GM06990 (cell line): ENCODE measurements at regions not wholly inside any gene's neighbourhood (a gene's known extent, or its start where the extent isn't known, plus 50 kb on each side); places are given as distances from the start of the nearest gene placed in this dataset.

Source experiments
- DNase-seq: peaks from one replicate; pipeline ENCODE4 v3.0.0-alpha.2; 2011; ENCODE audit not compliant: insufficient read length; ENCODE audit errors: extremely low read depth
- H3K27me3 ChIP-seq: replicated peaks from 2 replicates; pipeline ENCODE4 v1.6.0; 2011; ENCODE audit warnings: low read length; ENCODE audit not compliant: control insufficient read depth, insufficient read depth
- H3K36me3 ChIP-seq: 2 replicates; pipeline ENCODE4 v1.5.1; 2011; ENCODE audit warnings: low read length; ENCODE audit not compliant: control insufficient read depth, insufficient read depth
- H3K4me3 ChIP-seq: replicated peaks from 2 replicates; pipeline ENCODE4 v1.5.1; 2011; ENCODE audit warnings: low read depth, mild to moderate bottlenecking, control low read depth, low read length
- TF ChIP-seq, protein P1 (sequence below): IDR thresholded peaks from 2 replicates; pipeline ENCODE4 v1.5.1; 2011; ENCODE audit warnings: low read length, control low read depth, mild to moderate bottlenecking, inconsistent platforms; ENCODE audit not compliant: insufficient read depth, poor library complexity, severe bottlenecking

GRCh38 chr6:166810864-166811263 is 145.5 kb downstream of the RNASET2 start:
- TF ChIP-seq, protein P1, sequence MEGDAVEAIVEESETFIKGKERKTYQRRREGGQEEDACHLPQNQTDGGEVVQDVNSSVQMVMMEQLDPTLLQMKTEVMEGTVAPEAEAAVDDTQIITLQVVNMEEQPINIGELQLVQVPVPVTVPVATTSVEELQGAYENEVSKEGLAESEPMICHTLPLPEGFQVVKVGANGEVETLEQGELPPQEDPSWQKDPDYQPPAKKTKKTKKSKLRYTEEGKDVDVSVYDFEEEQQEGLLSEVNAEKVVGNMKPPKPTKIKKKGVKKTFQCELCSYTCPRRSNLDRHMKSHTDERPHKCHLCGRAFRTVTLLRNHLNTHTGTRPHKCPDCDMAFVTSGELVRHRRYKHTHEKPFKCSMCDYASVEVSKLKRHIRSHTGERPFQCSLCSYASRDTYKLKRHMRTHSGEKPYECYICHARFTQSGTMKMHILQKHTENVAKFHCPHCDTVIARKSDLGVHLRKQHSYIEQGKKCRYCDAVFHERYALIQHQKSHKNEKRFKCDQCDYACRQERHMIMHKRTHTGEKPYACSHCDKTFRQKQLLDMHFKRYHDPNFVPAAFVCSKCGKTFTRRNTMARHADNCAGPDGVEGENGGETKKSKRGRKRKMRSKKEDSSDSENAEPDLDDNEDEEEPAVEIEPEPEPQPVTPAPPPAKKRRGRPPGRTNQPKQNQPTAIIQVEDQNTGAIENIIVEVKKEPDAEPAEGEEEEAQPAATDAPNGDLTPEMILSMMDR, result no peak
- no peak for DNase-seq
- no peaks in the 10 kb centered on the region for H3K27me3 ChIP-seq
- no peaks in the 10 kb centered on the region for H3K36me3 ChIP-seq
- H3K4me3 ChIP-seq, result no peak overlapping the region

DNA sequence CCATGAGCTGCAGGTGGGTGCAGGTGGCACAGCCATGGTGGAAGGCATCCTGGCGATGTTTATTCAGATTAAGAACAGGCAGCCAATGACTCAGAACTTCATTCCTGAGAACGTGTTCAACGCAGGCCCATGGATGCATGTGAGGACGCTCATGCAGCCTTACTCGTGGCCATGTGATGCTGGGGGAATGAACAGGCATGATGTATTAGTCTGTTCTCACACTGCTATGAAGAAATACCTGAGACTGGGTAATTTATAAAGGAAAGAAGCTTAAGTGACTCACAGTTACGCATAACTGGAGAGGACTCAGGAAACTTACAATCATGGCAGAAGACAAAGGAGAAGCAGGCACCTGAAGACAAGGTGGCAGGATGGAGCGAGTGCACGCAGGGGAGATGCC is 146.6 kb downstream of the RNASET2 start:
- TF ChIP-seq, protein P1, result no peak
- Histone ChIP-seq H3K36me3 (no peaks in the 10 kb centered on the region), H3K4me3 (no peak overlapping the region), H3K27me3 (no peaks in the 10 kb centered on the region)
- DNase-seq, result no peak

GRCh38 chr6:166806962-166807757 is 149.2 kb downstream of the RNASET2 start:
- H3K4me3 ChIP-seq, result no peak overlapping the region
- H3K27me3 ChIP-seq, result no peaks in the 10 kb centered on the region
- no peak for DNase-seq
- H3K36me3 ChIP-seq, result no peaks in the 10 kb centered on the region
- TF ChIP-seq, protein P1, result no peak

DNA sequence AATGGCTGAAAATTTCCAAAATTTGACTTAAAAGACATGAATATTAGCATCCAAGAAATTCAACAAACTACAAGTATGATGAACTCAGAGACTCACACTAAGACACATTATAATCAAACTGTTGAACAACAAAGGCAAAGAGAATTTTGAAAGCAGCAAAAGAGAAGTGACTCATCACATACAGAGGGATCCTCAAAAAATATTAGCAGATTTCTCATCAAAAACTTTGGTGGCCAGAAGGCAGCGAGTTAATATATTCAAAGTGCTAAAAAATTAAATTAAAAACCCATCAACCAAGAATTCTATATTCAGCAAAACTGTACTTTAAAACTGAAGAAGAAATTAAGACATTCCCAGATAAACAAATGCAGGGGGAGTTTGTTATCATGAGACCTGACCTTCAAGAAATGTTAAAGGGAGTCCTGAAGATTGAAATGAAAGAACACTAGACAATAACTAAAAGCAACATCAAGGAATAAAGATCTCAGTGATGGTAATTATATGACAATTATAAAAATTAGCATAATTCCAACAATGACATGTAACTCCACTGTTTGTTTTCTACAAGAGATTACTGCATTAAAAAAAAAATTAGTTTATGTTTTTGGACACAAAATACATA is 150.0 kb downstream of the RNASET2 start:
- TF ChIP-seq, protein P1, result no peak
- H3K36me3 ChIP-seq, result no peaks in the 10 kb centered on the region
- no peak for DNase-seq
- H3K4me3 ChIP-seq, result no peak overlapping the region
- no peaks in the 10 kb centered on the region for H3K27me3 ChIP-seq

GRCh38 chr6:166803471-166803870 is 152.9 kb downstream of the RNASET2 start:
- Histone ChIP-seq H3K36me3 (no peaks in the 10 kb centered on the region), H3K4me3 (no peak overlapping the region), H3K27me3 (no peaks in the 10 kb centered on the region)
- DNase-seq, result no peak
- TF ChIP-seq, protein P1, result no peak

GRCh38 chr6:166802401-166802800 is 153.9 kb downstream of the RNASET2 start:
- no peaks in the 10 kb centered on the region for H3K36me3 ChIP-seq
- TF ChIP-seq, protein P1, result no peak
- H3K4me3 ChIP-seq, result no peak overlapping the region
- no peak for DNase-seq
- no peaks in the 10 kb centered on the region for H3K27me3 ChIP-seq
